ENCODE measurements at regions not wholly inside any gene's neighbourhood (a gene's known extent, or its start where the extent isn't known, plus 50 kb on each side); places are given as distances from the start of the nearest gene placed in this dataset.

DNA sequence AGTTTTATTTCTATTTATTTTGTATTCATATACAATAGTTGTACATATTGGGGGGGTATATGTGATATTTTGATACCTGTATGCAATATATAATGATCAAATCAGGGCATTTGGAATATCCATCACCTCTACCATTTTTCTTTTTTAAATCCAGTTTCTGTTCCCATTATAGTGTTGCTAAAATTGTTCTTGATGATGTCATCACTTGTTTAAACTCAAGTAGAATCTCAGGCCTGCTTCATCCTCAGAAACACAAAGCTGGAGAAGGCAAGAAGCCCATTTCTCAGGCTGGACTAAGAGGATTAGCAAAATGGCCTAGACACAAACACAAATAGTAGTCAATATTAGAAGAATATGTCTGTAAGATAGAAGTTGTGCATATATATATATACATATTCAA is 747.1 kb upstream of the ACVR2A start:
- TF ChIP-seq EP300 (IDR thresholded peaks at IDR 0.05) (no peak), POLR2AphosphoS5 (IDR thresholded peaks at IDR 0.05) (no peak), CTCF (IDR thresholded peaks at IDR 0.05) (no peak), POLR2A (IDR thresholded peaks at IDR 0.05) (no peak)

Data from suprapubic skin (tissue), 4 donors.